ENCODE measurements at regions not wholly inside any gene's neighbourhood (a gene's known extent, or its start where the extent isn't known, plus 50 kb on each side); places are given as distances from the start of the nearest gene placed in this dataset.

GRCh38 chr20:52757411-52757810 lies 214.7 kb upstream of the TSHZ2 start:
- TF ChIP-seq REST (IDR thresholded peaks at IDR 0.05; ENCODE audit: insufficient read depth in 1 of 2, low read depth in 2 of 2, low read length in 1 of 2) (no peak), TCF7L2 (IDR thresholded peaks at IDR 0.05; ENCODE audit: low read depth, low read length) (no peak), CTCF (IDR thresholded peaks at IDR 0.05) (no peak), POLR2AphosphoS5 (IDR thresholded peaks at IDR 0.05; ENCODE audit: low read depth, low read length) (no peak), SIN3A (IDR thresholded peaks at IDR 0.05; ENCODE audit: borderline replicate concordance, insufficient read depth, low read depth, low read length) (no peak)
- H3K4me1 ChIP-seq (ENCODE audit: control insufficient read depth, insufficient read depth, low read length): no peaks in the 10 kb centered on the region
- no peak overlapping the region for H3K27ac ChIP-seq (ENCODE audit: low read length)
- H3K4me3 ChIP-seq (ENCODE audit: low read depth in 2 of 2, low read length in 2 of 2): no peak overlapping the region
- intact Hi-C loops (cut with micrococcal nuclease; ENCODE audit: unreplicated experiment): no loop called here
- ChIA-PET POLR2A (no interaction called here), CTCF (no interaction called here)
- no peaks in the 10 kb centered on the region for H3K9me3 ChIP-seq (ENCODE audit: control insufficient read depth, insufficient read depth, low read depth, low read length)
- H3K36me3 ChIP-seq (ENCODE audit: control insufficient read depth, insufficient read depth, low read length): no peaks in the 10 kb centered on the region
- no TSS peak for BruUV-seq (replicated peaks)
- no peak for DNase-seq (ENCODE audit: low read depth, low spot score)
- no peaks in the 10 kb centered on the region for H3K27me3 ChIP-seq (ENCODE audit: control insufficient read depth, insufficient read depth, low read length)
- in situ Hi-C loops (cut with HindIII; ENCODE audit: low pct_unique_long_range_greater_than_20kb, low sequenced_read_pairs): no loop called here
- no peak for ATAC-seq

- Histone ChIP-seq H3K27me3 (ENCODE audit: control insufficient read depth, insufficient read depth, low read length) (no peaks in the 10 kb centered on the region), H3K9me3 (ENCODE audit: control insufficient read depth, insufficient read depth, low read depth, low read length) (no peaks in the 10 kb centered on the region), H3K4me3 (ENCODE audit: low read depth in 2 of 2, low read length in 2 of 2) (no peak overlapping the region), H3K36me3 (ENCODE audit: control insufficient read depth, insufficient read depth, low read length) (no peaks in the 10 kb centered on the region), H3K27ac (ENCODE audit: low read length) (no peak overlapping the region), H3K4me1 (ENCODE audit: control insufficient read depth, insufficient read depth, low read length) (no peaks in the 10 kb centered on the region)
- POLR2A ChIA-PET: no interaction called here
- TF ChIP-seq TCF7L2 (IDR thresholded peaks at IDR 0.05; ENCODE audit: low read depth, low read length) (no peak), POLR2AphosphoS5 (IDR thresholded peaks at IDR 0.05; ENCODE audit: low read depth, low read length) (no peak), CTCF (IDR thresholded peaks at IDR 0.05) (no peak), SIN3A (IDR thresholded peaks at IDR 0.05; ENCODE audit: borderline replicate concordance, insufficient read depth, low read depth, low read length) (no peak), REST (IDR thresholded peaks at IDR 0.05; ENCODE audit: insufficient read depth in 1 of 2, low read depth in 2 of 2, low read length in 1 of 2) (no peak)
- CTCF ChIA-PET: no interaction called here
- in situ Hi-C loops (cut with HindIII; ENCODE audit: low pct_unique_long_range_greater_than_20kb, low sequenced_read_pairs) (no loop called here), intact Hi-C loops (cut with micrococcal nuclease; ENCODE audit: unreplicated experiment) (no loop called here)
- BruUV-seq (replicated peaks): no TSS peak
- ATAC-seq: no peak
- no peak for DNase-seq (ENCODE audit: low read depth, low spot score)
Measured at GRCh38 chr20:52755744-52756143, 216.4 kb upstream of the TSHZ2 start.
